Activated CD4-positive, alpha-beta T cell treated with anti-CD3 and anti-CD28 coated beads, Interleukin-2, amount 10 ng/mL, durations not matched to agents 7 days and 5 days (primary cell): ENCODE measurements at regions not wholly inside any gene's neighbourhood (a gene's known extent, or its start where the extent isn't known, plus 50 kb on each side); places are given as distances from the start of the nearest gene placed in this dataset.
"Not testable (repeated sequence)": the region's sequence is repeated elsewhere in the genome, so short reads cannot be mapped to it uniquely, and the experiment has no call there.

Experiments used
- CTCF ChIA-PET: fragments of 350-600 bp; sonication (Branson Sonifier 250); formaldehyde crosslinking; loops from one replicate; lab custom pipeline; 2021; ENCODE audit warnings: antibody characterized with exemption; lab: Charles Lee
- POLR2A ChIA-PET: fragments of 350-600 bp; sonication (Branson Sonifier 250); formaldehyde crosslinking; loops from one replicate; lab custom pipeline; 2021; ENCODE audit warnings: antibody characterized with exemption; lab: Charles Lee
- DNase-seq: peaks from one replicate; pipeline ENCODE4 v3.0.0-alpha.2; 2020
- H3K27ac Mint-ChIP-seq: one replicate; pipeline ENCODE4 v1.8.0; 2021; ENCODE audit warnings: mild to moderate bottlenecking, moderate library complexity, mixed read lengths
- H3K27me3 Mint-ChIP-seq: one replicate; pipeline ENCODE4 v1.8.0; 2021; ENCODE audit warnings: mixed read lengths
- H3K36me3 Mint-ChIP-seq: one replicate; pipeline ENCODE4 v1.8.0; 2021; ENCODE audit warnings: low read depth, mixed read lengths
- H3K4me1 Mint-ChIP-seq: one replicate; pipeline ENCODE4 v1.8.0; 2021; ENCODE audit warnings: mixed read lengths
- H3K4me3 Mint-ChIP-seq: one replicate; pipeline ENCODE4 v1.8.0; 2021; ENCODE audit warnings: mild to moderate bottlenecking, moderate library complexity, mixed read lengths
- H3K9me3 Mint-ChIP-seq: one replicate; pipeline ENCODE4 v1.8.0; 2021; ENCODE audit warnings: mixed read lengths

DNA sequence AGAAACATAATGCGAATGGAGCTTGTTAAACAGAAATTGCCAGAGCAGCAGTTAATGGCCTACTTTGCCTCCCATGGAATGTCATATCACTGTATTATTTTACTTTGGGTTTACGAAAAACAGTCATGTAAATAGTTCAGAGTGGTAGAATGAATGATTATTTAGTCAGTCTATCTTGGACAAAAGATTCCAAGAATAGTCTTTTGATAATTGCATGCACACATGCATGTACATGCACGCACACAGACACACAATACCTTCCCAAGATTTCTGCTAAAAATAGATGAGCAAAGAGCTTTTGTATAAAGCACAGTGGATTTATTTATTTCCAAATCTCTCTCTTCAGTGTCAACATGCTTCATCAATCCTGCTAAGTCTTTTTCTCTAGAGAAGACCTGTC lies 800.7 kb downstream of the DIPK2A start:
- H3K27ac Mint-ChIP-seq = no peak overlapping the region
- H3K4me1 Mint-ChIP-seq = no peaks in the 10 kb centered on the region
- CTCF ChIA-PET = no interaction called here
- no peaks in the 10 kb centered on the region for H3K36me3 Mint-ChIP-seq
- no peak for DNase-seq
- H3K9me3 Mint-ChIP-seq = no peaks in the 10 kb centered on the region
- no peaks in the 10 kb centered on the region for H3K27me3 Mint-ChIP-seq
- POLR2A ChIA-PET = no interaction called here
- no peak overlapping the region for H3K4me3 Mint-ChIP-seq

DNA sequence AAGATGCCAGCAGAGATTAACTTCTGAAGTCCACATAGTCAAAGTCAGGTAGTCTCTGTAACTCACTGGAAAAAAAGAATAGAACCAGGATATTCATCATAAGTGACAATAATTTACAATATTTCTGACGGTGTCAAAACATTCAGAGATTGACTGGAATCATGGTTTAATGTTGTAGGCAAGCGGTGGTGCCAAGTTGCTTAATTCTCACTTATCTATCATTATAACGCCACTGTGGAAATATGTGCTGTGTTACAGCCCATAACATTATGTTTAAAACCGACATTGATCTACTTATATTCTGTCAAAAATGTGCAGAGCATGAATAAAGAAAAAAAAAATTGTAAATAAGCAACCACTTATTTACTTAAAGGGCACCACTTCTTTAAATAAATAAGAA lies 801.7 kb downstream of the DIPK2A start:
- H3K27ac Mint-ChIP-seq = no peak overlapping the region
- CTCF ChIA-PET = no interaction called here
- no peaks in the 10 kb centered on the region for H3K27me3 Mint-ChIP-seq
- POLR2A ChIA-PET = no interaction called here
- H3K4me3 Mint-ChIP-seq = no peak overlapping the region
- H3K4me1 Mint-ChIP-seq = no peaks in the 10 kb centered on the region
- H3K9me3 Mint-ChIP-seq = no peaks in the 10 kb centered on the region
- DNase-seq = no peak
- H3K36me3 Mint-ChIP-seq = no peaks in the 10 kb centered on the region

DNA sequence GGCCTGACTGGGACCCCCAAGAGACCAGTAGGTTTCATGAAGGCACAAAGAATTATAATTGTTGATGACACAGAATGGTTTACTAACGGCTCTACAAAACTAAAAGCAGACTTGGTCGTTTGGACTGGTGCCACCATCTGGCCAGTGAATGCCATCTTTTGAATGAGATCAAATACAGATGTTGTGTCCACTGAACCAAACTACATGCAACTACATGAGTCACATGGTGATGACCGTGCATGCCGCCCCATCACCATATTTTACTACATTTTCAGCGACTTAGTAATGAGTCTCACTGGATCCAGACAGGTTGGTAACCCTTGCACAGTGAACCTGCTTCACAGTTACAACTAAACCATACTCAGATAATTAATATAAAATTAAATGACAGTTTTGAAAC lies 803.3 kb downstream of the DIPK2A start:
- H3K4me3 Mint-ChIP-seq = no peak overlapping the region
- DNase-seq = no peak
- no peak overlapping the region for H3K27ac Mint-ChIP-seq
- no peaks in the 10 kb centered on the region for H3K36me3 Mint-ChIP-seq
- POLR2A ChIA-PET = no interaction called here
- CTCF ChIA-PET = interaction anchor here (1.0 kb wide), 1 partner anchor 16 kb away, joined by 3 read pairs; no protein-coding TSS in a partner anchor
- H3K9me3 Mint-ChIP-seq = no peaks in the 10 kb centered on the region
- H3K4me1 Mint-ChIP-seq = no peaks in the 10 kb centered on the region
- H3K27me3 Mint-ChIP-seq = no peaks in the 10 kb centered on the region

DNA sequence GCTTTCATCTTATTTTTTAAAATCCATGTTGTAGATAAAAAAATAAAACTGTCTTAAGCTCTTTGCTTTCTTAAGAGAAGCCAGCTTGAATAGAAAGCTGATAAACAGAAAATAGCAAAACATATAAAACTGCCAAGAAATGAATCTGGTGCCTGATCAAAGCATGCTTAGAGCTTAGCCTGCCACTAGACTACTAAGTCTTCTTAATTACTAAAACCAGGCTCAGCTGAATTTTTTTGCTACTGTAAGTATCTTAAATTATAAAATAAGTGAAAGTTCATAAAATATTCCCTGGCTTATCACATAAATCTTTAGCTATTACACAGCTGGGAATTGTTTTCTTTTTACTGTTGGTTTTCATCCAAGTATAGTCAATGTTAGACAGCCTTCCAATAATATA lies 803.9 kb downstream of the DIPK2A start:
- H3K4me3 Mint-ChIP-seq = no peak overlapping the region
- H3K4me1 Mint-ChIP-seq = no peaks in the 10 kb centered on the region
- DNase-seq = no peak
- no peaks in the 10 kb centered on the region for H3K27me3 Mint-ChIP-seq
- H3K36me3 Mint-ChIP-seq = no peaks in the 10 kb centered on the region
- no peaks in the 10 kb centered on the region for H3K9me3 Mint-ChIP-seq
- H3K27ac Mint-ChIP-seq = no peak overlapping the region
- POLR2A ChIA-PET = no interaction called here
- CTCF ChIA-PET = interaction anchor here (1.0 kb wide), 1 partner anchor 16 kb away, joined by 3 read pairs; no protein-coding TSS in a partner anchor

DNA sequence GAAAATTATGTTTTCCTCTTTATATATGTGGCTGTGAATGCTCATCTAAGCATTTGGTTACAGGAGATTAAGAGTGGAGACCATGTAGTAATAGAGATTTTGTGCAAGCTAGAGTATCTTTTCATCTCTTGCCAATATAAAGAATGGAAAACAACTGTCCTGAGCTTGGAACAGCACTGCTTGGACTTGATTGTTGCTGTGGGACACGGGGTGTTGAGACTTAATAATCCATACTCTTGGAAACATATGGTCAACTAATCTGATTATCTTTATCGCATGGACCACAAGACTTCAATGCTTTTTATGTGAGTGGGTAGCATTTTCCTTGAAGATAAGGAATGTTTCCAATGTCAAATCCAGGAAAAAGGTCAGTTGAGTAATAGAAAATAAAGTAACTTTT lies 806.3 kb downstream of the DIPK2A start:
- CTCF ChIA-PET = no interaction called here
- Mint-ChIP-seq H3K9me3 (no peaks in the 10 kb centered on the region), H3K27me3 (no peaks in the 10 kb centered on the region), H3K4me3 (no peak overlapping the region), H3K36me3 (no peaks in the 10 kb centered on the region), H3K4me1 (no peaks in the 10 kb centered on the region), H3K27ac (no peak overlapping the region)
- no peak for DNase-seq
- POLR2A ChIA-PET = no interaction called here

DNA sequence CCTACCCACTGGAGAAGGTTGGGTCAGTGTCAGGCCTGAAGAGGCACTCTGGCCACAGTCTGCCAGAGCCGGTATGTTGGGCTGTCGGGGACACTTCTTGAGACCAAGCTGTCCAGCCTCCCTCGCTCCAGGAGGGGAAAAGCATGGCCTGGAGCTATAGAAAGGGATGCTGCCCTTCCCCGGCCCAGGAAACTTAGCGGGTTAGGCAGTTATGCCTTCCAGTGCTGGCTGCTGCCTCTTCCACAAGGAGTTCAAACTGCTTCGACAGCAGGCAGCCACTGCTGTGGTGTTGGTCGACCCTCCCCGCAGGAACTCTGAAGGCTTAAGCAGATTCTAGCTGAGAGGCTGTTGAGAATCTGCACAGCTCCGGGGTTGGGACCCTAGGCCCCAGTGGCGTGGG lies 819.4 kb downstream of the DIPK2A start:
- no peak for DNase-seq
- H3K9me3 Mint-ChIP-seq = no peaks in the 10 kb centered on the region
- H3K27ac Mint-ChIP-seq = no peak overlapping the region
- H3K4me3 Mint-ChIP-seq = no peak overlapping the region
- ChIA-PET POLR2A (no interaction called here), CTCF (interaction anchor here (0.7 kb wide), 1 partner anchor 16 kb away, joined by 3 read pairs; no protein-coding TSS in a partner anchor)
- no peaks in the 10 kb centered on the region for H3K36me3 Mint-ChIP-seq
- H3K4me1 Mint-ChIP-seq = no peaks in the 10 kb centered on the region
- H3K27me3 Mint-ChIP-seq = no peaks in the 10 kb centered on the region

DNA sequence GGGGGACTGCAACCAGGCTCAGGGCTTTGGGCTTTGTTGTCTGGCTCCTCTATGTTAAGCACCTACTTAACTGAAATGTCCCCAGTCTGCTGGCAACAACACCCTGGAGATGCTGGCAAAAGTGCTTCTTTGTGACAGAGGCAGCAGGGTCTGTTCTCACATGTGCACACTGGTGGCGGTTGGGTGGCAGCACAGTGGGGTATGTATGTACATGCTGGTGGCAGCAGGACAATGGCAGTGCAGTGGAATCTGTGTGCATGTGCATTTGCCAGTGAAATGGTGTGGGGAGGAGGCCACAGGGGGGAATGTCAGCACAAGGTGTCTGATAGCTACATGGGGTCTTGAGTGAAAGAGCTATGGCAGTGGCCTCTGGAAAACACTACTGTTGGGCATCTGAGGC lies 830.3 kb downstream of the DIPK2A start:
- no peaks in the 10 kb centered on the region for H3K27me3 Mint-ChIP-seq
- H3K4me1 Mint-ChIP-seq = no peaks in the 10 kb centered on the region
- no peaks in the 10 kb centered on the region for H3K36me3 Mint-ChIP-seq
- no peaks in the 10 kb centered on the region for H3K9me3 Mint-ChIP-seq
- H3K27ac Mint-ChIP-seq = no peak overlapping the region
- ChIA-PET CTCF (no interaction called here), POLR2A (interaction anchor here (0.6 kb wide), 1 partner anchor 1801 kb away, joined by 3 read pairs; no protein-coding TSS in a partner anchor)
- no peak overlapping the region for H3K4me3 Mint-ChIP-seq
- DNase-seq = no peak

DNA sequence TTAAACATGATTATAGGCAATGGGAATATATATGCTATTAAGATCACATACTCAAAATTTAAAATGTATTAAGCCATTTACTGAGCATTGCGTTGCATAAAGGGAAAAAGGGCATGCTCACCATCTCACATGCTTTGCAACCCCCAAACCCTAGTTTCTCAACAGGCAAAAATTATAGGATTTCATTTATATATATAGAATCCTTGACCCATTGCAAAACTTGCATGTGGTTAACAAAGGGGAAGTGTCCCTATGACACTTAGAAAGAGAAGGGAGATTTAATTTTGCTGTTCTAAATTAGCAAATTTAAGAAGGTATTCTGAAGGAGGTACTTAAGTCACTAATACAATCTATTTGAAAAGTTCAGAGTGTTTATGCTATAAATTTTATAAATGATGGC lies 837.8 kb downstream of the DIPK2A start:
- no peak for DNase-seq
- ChIA-PET CTCF (no interaction called here), POLR2A (no interaction called here)
- no peak overlapping the region for H3K4me3 Mint-ChIP-seq
- H3K4me1 Mint-ChIP-seq = no peaks in the 10 kb centered on the region
- no peak overlapping the region for H3K27ac Mint-ChIP-seq
- no peaks in the 10 kb centered on the region for H3K36me3 Mint-ChIP-seq
- no peaks in the 10 kb centered on the region for H3K9me3 Mint-ChIP-seq
- H3K27me3 Mint-ChIP-seq = no peaks in the 10 kb centered on the region

DNA sequence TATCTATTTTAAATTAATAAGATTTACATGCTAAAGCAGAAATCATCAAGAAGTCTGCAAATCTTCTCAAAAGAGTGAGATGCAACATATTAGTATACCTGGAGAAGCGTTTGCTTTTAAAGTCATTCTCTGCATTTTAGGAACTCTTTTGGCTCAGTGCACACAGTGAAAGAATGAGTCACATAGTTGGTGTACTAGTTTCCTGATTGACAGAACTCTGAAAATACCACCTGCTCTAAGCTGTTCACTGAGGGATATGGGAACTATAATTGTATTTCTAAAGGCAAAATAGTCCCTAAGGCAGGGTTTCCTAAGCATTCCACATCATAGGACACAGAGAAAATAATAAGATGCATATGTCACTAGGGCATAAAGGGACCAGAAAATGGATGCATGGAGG lies 838.5 kb downstream of the DIPK2A start:
- no peaks in the 10 kb centered on the region for H3K27me3 Mint-ChIP-seq
- CTCF ChIA-PET = no interaction called here
- H3K4me1 Mint-ChIP-seq = no peaks in the 10 kb centered on the region
- no peaks in the 10 kb centered on the region for H3K36me3 Mint-ChIP-seq
- H3K4me3 Mint-ChIP-seq = no peak overlapping the region
- no peaks in the 10 kb centered on the region for H3K9me3 Mint-ChIP-seq
- DNase-seq = no peak
- POLR2A ChIA-PET = no interaction called here
- H3K27ac Mint-ChIP-seq = no peak overlapping the region

DNA sequence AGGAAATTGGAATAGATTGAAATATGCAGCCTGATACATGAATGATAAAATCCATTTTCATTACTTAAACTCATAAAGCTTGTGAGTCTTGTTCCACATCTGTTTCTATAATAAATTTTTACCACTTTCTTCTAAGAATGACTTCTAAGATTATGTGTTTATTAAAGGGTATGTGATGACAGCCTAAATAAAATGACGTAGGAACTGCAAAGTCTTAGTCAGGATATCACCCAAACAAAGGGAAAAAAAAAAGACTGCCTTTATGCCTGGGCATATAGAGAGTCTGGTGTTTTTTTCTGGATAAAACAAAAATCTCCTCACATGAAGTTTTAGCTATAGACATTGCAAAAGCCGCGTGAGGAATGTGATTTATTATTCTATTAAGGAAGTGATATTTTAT lies 844.0 kb downstream of the DIPK2A start:
- no peak for DNase-seq
- H3K36me3 Mint-ChIP-seq = no peaks in the 10 kb centered on the region
- POLR2A ChIA-PET = no interaction called here
- no peak overlapping the region for H3K4me3 Mint-ChIP-seq
- CTCF ChIA-PET = no interaction called here
- H3K9me3 Mint-ChIP-seq = no peaks in the 10 kb centered on the region
- no peak overlapping the region for H3K27ac Mint-ChIP-seq
- H3K4me1 Mint-ChIP-seq = no peaks in the 10 kb centered on the region
- H3K27me3 Mint-ChIP-seq = no peaks in the 10 kb centered on the region

DNA sequence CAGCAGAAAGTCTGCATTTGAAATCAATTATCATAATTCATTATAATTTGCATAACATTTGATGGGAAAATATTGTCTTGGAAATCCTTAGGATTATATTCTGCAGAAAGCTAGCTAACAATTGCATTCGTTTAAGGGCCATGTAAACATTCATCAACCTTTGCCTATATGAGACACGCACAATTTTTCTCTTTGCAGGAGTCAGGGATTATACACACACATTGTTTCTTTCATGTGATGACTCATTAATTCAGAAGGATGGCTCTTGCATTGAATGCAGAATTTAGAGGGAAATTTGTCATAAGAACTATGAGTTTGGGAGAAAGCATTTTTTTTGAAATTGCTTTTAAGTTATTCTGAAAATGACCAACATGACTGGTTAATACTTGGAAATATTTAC lies 844.7 kb downstream of the DIPK2A start:
- no peaks in the 10 kb centered on the region for H3K9me3 Mint-ChIP-seq
- no peak overlapping the region for H3K27ac Mint-ChIP-seq
- DNase-seq = no peak
- H3K4me1 Mint-ChIP-seq = no peaks in the 10 kb centered on the region
- no peak overlapping the region for H3K4me3 Mint-ChIP-seq
- H3K36me3 Mint-ChIP-seq = no peaks in the 10 kb centered on the region
- ChIA-PET CTCF (no interaction called here), POLR2A (no interaction called here)
- no peaks in the 10 kb centered on the region for H3K27me3 Mint-ChIP-seq

DNA sequence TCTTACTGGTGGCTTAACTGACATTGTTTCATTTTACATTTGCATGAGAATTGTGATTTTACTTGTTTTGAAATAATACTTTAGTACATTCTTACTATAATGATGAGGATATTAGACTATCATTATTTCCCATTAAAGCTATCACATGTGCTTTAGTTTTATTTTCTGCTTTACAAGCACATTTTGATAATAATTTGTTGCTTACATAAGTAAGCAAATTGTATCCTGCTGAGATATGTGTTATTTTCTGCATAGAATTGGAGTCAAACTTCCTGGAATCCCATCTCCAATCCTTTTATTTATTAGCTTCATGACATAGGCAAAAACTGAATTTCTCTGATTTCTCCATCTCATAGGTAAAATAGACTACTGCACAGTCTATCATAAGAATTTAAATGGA lies 847.4 kb downstream of the DIPK2A start:
- no peaks in the 10 kb centered on the region for H3K36me3 Mint-ChIP-seq
- ChIA-PET CTCF (no interaction called here), POLR2A (no interaction called here)
- H3K9me3 Mint-ChIP-seq = no peaks in the 10 kb centered on the region
- no peak for DNase-seq
- no peak overlapping the region for H3K27ac Mint-ChIP-seq
- H3K4me3 Mint-ChIP-seq = no peak overlapping the region
- H3K27me3 Mint-ChIP-seq = no peaks in the 10 kb centered on the region
- H3K4me1 Mint-ChIP-seq = no peaks in the 10 kb centered on the region

DNA sequence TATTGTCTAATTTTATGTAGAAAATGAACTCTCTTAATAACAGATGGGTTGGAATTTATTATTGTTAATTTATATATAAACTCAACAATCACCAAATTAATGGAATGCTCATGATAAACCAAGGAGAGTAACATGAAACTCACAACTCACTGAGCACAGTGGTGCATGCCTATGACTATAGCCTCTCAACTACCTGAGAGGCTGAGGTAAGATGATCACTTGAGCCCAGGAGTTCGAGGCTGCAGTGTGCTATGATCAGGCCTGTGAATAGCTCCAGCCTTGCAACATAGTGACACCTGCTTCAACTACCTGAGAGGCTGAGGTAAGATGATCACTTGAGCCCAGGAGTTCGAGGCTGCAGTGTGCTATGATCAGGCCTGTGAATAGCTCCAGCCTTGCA lies 848.6 kb downstream of the DIPK2A start:
- POLR2A ChIA-PET, H3K27me3 Mint-ChIP-seq, DNase-seq, H3K4me1 Mint-ChIP-seq, H3K36me3 Mint-ChIP-seq, CTCF ChIA-PET, H3K27ac Mint-ChIP-seq, H3K4me3 Mint-ChIP-seq, H3K9me3 Mint-ChIP-seq: not testable (repeated sequence)

DNA sequence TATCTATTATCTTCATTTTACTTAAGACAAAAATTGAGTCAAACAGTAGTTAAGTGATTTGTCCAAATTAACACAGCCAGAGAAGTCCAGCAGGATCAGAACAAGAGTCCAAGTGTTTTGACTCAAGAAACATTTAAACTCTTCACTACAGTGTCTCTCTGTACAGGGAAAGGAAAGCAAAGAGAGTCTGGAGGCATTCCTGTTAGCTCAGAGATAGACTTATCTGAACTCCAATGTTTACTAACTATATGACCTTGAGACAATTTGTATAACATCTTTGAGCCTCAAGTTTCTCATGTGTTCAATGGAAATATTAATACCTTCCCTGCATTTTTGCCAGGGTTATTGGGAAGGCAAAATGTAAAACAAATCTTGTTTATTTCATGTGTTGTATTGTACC lies 849.1 kb downstream of the DIPK2A start:
- Mint-ChIP-seq H3K9me3 (no peaks in the 10 kb centered on the region), H3K36me3 (no peaks in the 10 kb centered on the region), H3K27me3 (no peaks in the 10 kb centered on the region), H3K27ac (no peak overlapping the region), H3K4me1 (no peaks in the 10 kb centered on the region), H3K4me3 (no peak overlapping the region)
- DNase-seq = no peak
- CTCF ChIA-PET = no interaction called here
- POLR2A ChIA-PET = no interaction called here
